H1 (cell line): ENCODE measurements at regions not wholly inside any gene's neighbourhood (a gene's known extent, or its start where the extent isn't known, plus 50 kb on each side); places are given as distances from the start of the nearest gene placed in this dataset.

Experiments used
- CTCF ChIA-PET: fragments of 300-600 bp; sonication (Branson Sonifier 250); formaldehyde crosslinking; loops from one replicate; lab custom pipeline; 2021; ENCODE audit not compliant: partially characterized antibody; lab: Charles Lee
- POLR2A ChIA-PET: fragments of 300-600 bp; sonication (Branson Sonifier 250); formaldehyde crosslinking; loops from one replicate; lab custom pipeline; 2021; ENCODE audit warnings: inconsistent platforms; ENCODE audit not compliant: partially characterized antibody; lab: Charles Lee
- DNase-seq, 2 experiments: peaks; one replicate each; pipeline versions ENCODE4 v3.0.0 to v3.0.0-alpha.2; 2010 to 2022; ENCODE audit warnings: low spot score in 2 of 2, low read depth in 1 of 2, mixed read lengths in 1 of 2
- FAIRE-seq: peaks from 2 replicates; lab custom pipeline; 2011; peaks lifted over from hg19 to GRCh38; lab: Jason Lieb, UNC
- H2AFZ ChIP-seq: 2 replicates; pipeline ENCODE4 v1.8.1; 2012; ENCODE audit warnings: low read length, inconsistent platforms
- H2AK5ac ChIP-seq: 2 replicates; pipeline ENCODE4 v1.6.1; 2013; ENCODE audit warnings: low read depth, low read length
- H2BK120ac ChIP-seq: replicated peaks from 2 replicates; pipeline ENCODE3; 2013; ENCODE audit warnings: low read depth, low read length, inconsistent platforms
- H2BK12ac ChIP-seq: 2 replicates; pipeline ENCODE4 v1.6.1; 2013; ENCODE audit warnings: low read depth, low read length
- H2BK15ac ChIP-seq: 2 replicates; pipeline ENCODE4 v1.6.1; 2013; ENCODE audit warnings: low read length
- H2BK20ac ChIP-seq: 2 replicates; pipeline ENCODE4 v1.6.1; 2013; ENCODE audit warnings: low read length
- H2BK5ac ChIP-seq: 2 replicates; pipeline ENCODE4 v1.6.1; 2013; ENCODE audit warnings: low read depth, low read length
- H3K14ac ChIP-seq: 2 replicates; pipeline ENCODE4 v1.6.1; 2013; ENCODE audit warnings: inconsistent platforms; ENCODE audit not compliant: insufficient read length
- H3K18ac ChIP-seq: 2 replicates; pipeline ENCODE4 v1.6.1; 2013; ENCODE audit warnings: low read length; ENCODE audit errors: extremely low read depth
- H3K23ac ChIP-seq: 2 replicates; pipeline ENCODE4 v1.6.1; 2013; ENCODE audit warnings: inconsistent platforms; ENCODE audit not compliant: insufficient read length
- H3K23me2 ChIP-seq: 2 replicates; pipeline ENCODE4 v1.6.1; 2013; ENCODE audit warnings: low read depth, low read length
- H3K27ac ChIP-seq: 2 replicates; pipeline ENCODE4 v1.6.1; 2011; ENCODE audit warnings: low read depth, low read length, inconsistent platforms
- H3K27me3 ChIP-seq, 4 experiments: replicated peaks in 1 of 4; 1 replicate in 1 of 4; 2 replicates in 3 of 4; pipeline versions ENCODE4 v1.6.1 to v1.8.1; 2011 to 2013; ENCODE audit warnings: low read length in 3 of 4, mild to moderate bottlenecking in 3 of 4, inconsistent platforms in 2 of 4, mixed read lengths in 2 of 4, moderate library complexity in 1 of 4; ENCODE audit not compliant: control insufficient read depth in 3 of 4, insufficient read depth in 3 of 4; ENCODE audit errors: extremely low read depth in 1 of 4
- H3K36me3 ChIP-seq, 4 experiments: 2 replicates each; pipeline versions ENCODE4 v1.6.1 to v1.8.1; 2011 to 2013; ENCODE audit warnings: mild to moderate bottlenecking in 4 of 4, low read length in 3 of 4, moderate library complexity in 2 of 4, control low read depth in 1 of 4, inconsistent platforms in 1 of 4; ENCODE audit not compliant: insufficient read depth in 4 of 4, control insufficient read depth in 2 of 4
- H3K4ac ChIP-seq: replicated peaks from 2 replicates; pipeline ENCODE3; 2013; ENCODE audit warnings: low read length, low read depth, mixed read lengths, inconsistent platforms; ENCODE audit not compliant: insufficient read length
- H3K4me1 ChIP-seq, 4 experiments: replicated peaks in 1 of 4; 1 replicate in 1 of 4; 2 replicates in 3 of 4; pipeline versions ENCODE4 v1.6.1 to v1.8.1; 2011 to 2013; ENCODE audit warnings: low read length in 3 of 4, inconsistent platforms in 2 of 4, mixed read lengths in 1 of 4; ENCODE audit not compliant: insufficient read depth in 4 of 4, control insufficient read depth in 3 of 4
- H3K4me2 ChIP-seq, 2 experiments: 2 replicates each; pipeline versions ENCODE4 v1.6.1 to v1.8.1; 2011 to 2013; ENCODE audit warnings: low read depth in 2 of 2, low read length in 2 of 2, control low read depth in 1 of 2, inconsistent platforms in 1 of 2, mild to moderate bottlenecking in 1 of 2; ENCODE audit not compliant: insufficient read depth in 1 of 2
- H3K4me3 ChIP-seq, 4 experiments: fragments of 200-600, 300-600 bp in 1 of 4; sonication (generic), shearing (Covaris generic), sonication (Bioruptor Twin) in 1 of 4; 2 replicates each; pipeline versions ENCODE4 v1.5.1 to v1.8.1; 2011 to 2016; ENCODE audit warnings: low read length in 4 of 4, low read depth in 3 of 4, control low read depth in 2 of 4, inconsistent platforms in 2 of 4, mild to moderate bottlenecking in 2 of 4, mixed read lengths in 1 of 4, moderate library complexity in 1 of 4; ENCODE audit not compliant: insufficient read depth in 2 of 4; ENCODE audit errors: extremely low read depth in 1 of 4
- H3K56ac ChIP-seq: replicated peaks from 2 replicates; pipeline ENCODE3; 2013; ENCODE audit warnings: low read depth, mild to moderate bottlenecking, mixed read lengths, low read length, inconsistent platforms; ENCODE audit not compliant: insufficient read length
- H3K79me1 ChIP-seq: 2 replicates; pipeline ENCODE4 v1.6.1; 2013; ENCODE audit warnings: low read depth, low read length, control low read depth
- H3K79me2 ChIP-seq, 2 experiments: 2 replicates each; pipeline versions ENCODE4 v1.6.1 to v1.8.1; 2012 to 2013; ENCODE audit warnings: low read length in 2 of 2, mild to moderate bottlenecking in 2 of 2, inconsistent platforms in 1 of 2; ENCODE audit not compliant: insufficient read depth in 2 of 2, control insufficient read depth in 1 of 2
- H3K9ac ChIP-seq, 4 experiments: replicated peaks in 1 of 4; 1 replicate in 1 of 4; 2 replicates in 3 of 4; pipeline versions ENCODE4 v1.6.1 to v1.8.1; 2011 to 2013; ENCODE audit warnings: low read depth in 3 of 4, low read length in 3 of 4, control low read depth in 2 of 4, mild to moderate bottlenecking in 2 of 4, moderate library complexity in 2 of 4, inconsistent platforms in 1 of 4; ENCODE audit errors: extremely low read depth in 1 of 4
- H3K9me3 ChIP-seq, 2 experiments: 2 replicates each; pipeline versions ENCODE4 v1.6.1 to v1.8.1; 2012 to 2013; ENCODE audit warnings: mild to moderate bottlenecking in 2 of 2, moderate library complexity in 2 of 2, control low read depth in 1 of 2, inconsistent platforms in 1 of 2, low read depth in 1 of 2, low read length in 1 of 2, mixed read lengths in 1 of 2; ENCODE audit not compliant: insufficient read depth in 2 of 2
- H4K20me1 ChIP-seq, 2 experiments: replicated peaks in 1 of 2; 2 replicates each; pipeline versions ENCODE3 to v1.8.1; 2011 to 2013; ENCODE audit warnings: inconsistent platforms in 2 of 2, low read length in 2 of 2, mild to moderate bottlenecking in 1 of 2; ENCODE audit not compliant: insufficient read depth in 2 of 2, control insufficient read depth in 1 of 2
- H4K5ac ChIP-seq: 2 replicates; pipeline ENCODE4 v1.6.1; 2013; ENCODE audit warnings: low read length, low read depth, mixed read lengths, inconsistent platforms; ENCODE audit not compliant: insufficient read length
- H4K8ac ChIP-seq: 2 replicates; pipeline ENCODE4 v1.8.0; 2013; ENCODE audit warnings: mild to moderate bottlenecking, moderate library complexity, low read length, inconsistent platforms; ENCODE audit not compliant: insufficient read depth; ENCODE audit errors: extremely low read depth
- H4K91ac ChIP-seq: replicated peaks from 2 replicates; pipeline ENCODE3; 2013; ENCODE audit warnings: low read length, mixed read lengths, inconsistent platforms; ENCODE audit not compliant: insufficient read length
- CBX5 ChIP-seq: fragments of 300-800, 300-1000 bp; sonication (generic); IDR thresholded peaks from 2 replicates; pipeline ENCODE4 v1.7.1; 2016; ENCODE audit warnings: antibody characterized with exemption, low read length, low read depth
- EP300 ChIP-seq, 2 experiments: IDR thresholded peaks; 1 replicate in 1 of 2; 2 replicates in 1 of 2; pipeline ENCODE4 v1.6.1; 2011 to 2012; ENCODE audit warnings: low read depth in 2 of 2, low read length in 2 of 2, mild to moderate bottlenecking in 2 of 2, borderline replicate concordance in 1 of 2, inconsistent platforms in 1 of 2, moderate library complexity in 1 of 2
- EZH2 ChIP-seq: fragments of 200-600 bp; sonication (generic); IDR thresholded peaks from 2 replicates; pipeline ENCODE4 v1.7.1; 2012; ENCODE audit warnings: low read depth, mild to moderate bottlenecking, moderate library complexity, low read length, inconsistent platforms; ENCODE audit not compliant: severe bottlenecking
- JUN ChIP-seq: IDR thresholded peaks from 2 replicates; pipeline ENCODE4 v1.6.1; 2011; ENCODE audit warnings: low read depth, mild to moderate bottlenecking, improper control_type of control experiment, low read length
- JUND ChIP-seq: IDR thresholded peaks from 2 replicates; pipeline ENCODE4 v1.6.1; 2011; ENCODE audit warnings: mild to moderate bottlenecking, improper control_type of control experiment, low read length
- POLR2A ChIP-seq, 2 experiments: IDR thresholded peaks; 1 replicate in 1 of 2; 2 replicates in 1 of 2; pipeline ENCODE4 v1.6.1; 2011; ENCODE audit warnings: low read depth in 2 of 2, low read length in 2 of 2, mild to moderate bottlenecking in 2 of 2; ENCODE audit errors: control extremely low read depth in 1 of 2
- RFX5 ChIP-seq: IDR thresholded peaks from 2 replicates; pipeline ENCODE4 v1.6.1; 2011; ENCODE audit warnings: low read depth, low read length, improper control_type of control experiment, borderline replicate concordance
- RNF2 ChIP-seq: fragments of 200-900, 300-1000 bp; sonication (generic); IDR thresholded peaks from 2 replicates; pipeline ENCODE4 v1.7.1; 2016; ENCODE audit warnings: borderline replicate concordance, low read depth, mild to moderate bottlenecking, antibody characterized with exemption, low read length; ENCODE audit not compliant: poor library complexity, severe bottlenecking; ENCODE audit errors: missing control alignments
- SIN3A ChIP-seq, 2 experiments: IDR thresholded peaks in 1 of 2; conservative IDR thresholded peaks in 1 of 2; 2 replicates each; pipeline ENCODE4 v1.6.1; 2011 to 2012; ENCODE audit warnings: low read length in 2 of 2, improper control_type of control experiment in 1 of 2, low read depth in 1 of 2, mild to moderate bottlenecking in 1 of 2
- SP2 ChIP-seq: IDR thresholded peaks from 2 replicates; pipeline ENCODE4 v1.6.1; 2012; ENCODE audit warnings: mild to moderate bottlenecking, low read length, inconsistent platforms
- SP4 ChIP-seq: IDR thresholded peaks from 2 replicates; pipeline ENCODE4 v1.6.1; 2012; ENCODE audit warnings: low read length, inconsistent platforms
- WGBS, 2 experiments: shearing (Covaris generic) in 1 of 2; methylation state at CpG; one replicate each; pipeline versions ENCODE4 v1.1.6 to v1.1.7; 2013 to 2015; ENCODE audit warnings: low lambda C conversion rate in 2 of 2, mixed read lengths in 2 of 2, inconsistent platforms in 1 of 2, low coverage in 1 of 2, missing lambda C conversion rate in 1 of 2; ENCODE audit not compliant: insufficient replicate concordance in 2 of 2, insufficient coverage in 1 of 2, insufficient read length in 1 of 2; ENCODE audit errors: extremely low coverage in 1 of 2, missing lambda C conversion rate in 1 of 2; 5-methylcytosine and 5-hydroxymethylcytosine counted together

DNA sequence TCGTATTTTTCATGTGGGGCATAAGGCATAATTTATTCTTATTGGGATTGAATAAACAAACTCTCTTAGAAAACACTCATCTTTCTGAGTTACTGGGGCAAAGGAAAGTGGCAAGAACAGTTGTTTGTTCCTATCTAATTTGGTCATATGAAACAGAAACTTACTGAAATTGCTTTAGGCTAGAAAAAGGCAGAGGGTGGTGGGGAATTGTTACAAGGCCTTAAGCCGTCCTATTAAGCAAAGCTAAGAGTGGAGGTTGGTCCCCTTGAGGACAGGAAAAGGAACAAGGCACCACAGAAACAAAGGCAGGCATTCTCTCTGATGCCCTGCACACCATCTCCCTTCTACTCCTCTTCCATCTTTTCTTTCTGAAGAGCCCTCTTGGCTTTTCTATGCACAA lies 830.9 kb downstream of the EDEM1 start:
- Histone ChIP-seq H3K4me1 (no peaks in the 10 kb centered on the region), H3K18ac (no peak overlapping the region), H3K23me2 (no peaks in the 10 kb centered on the region), H2BK5ac (no peak overlapping the region), H3K36me3 (no peaks in the 10 kb centered on the region), H3K4me2 (no peak overlapping the region), H3K27me3 (no peaks in the 10 kb centered on the region), H2AFZ (no peak overlapping the region), H4K5ac (no peak overlapping the region), H3K9me3 (peaks cover 4 to 8% of the 10 kb centered on the region in 2 experiments), H3K79me2 (no peaks in the 10 kb centered on the region), H2BK12ac (no peak overlapping the region), H2BK120ac (no peak overlapping the region), H4K20me1 (no peaks in the 10 kb centered on the region), H2AK5ac (no peak overlapping the region), H2BK20ac (no peak overlapping the region), H2BK15ac (no peak overlapping the region), H3K23ac (no peak overlapping the region), H3K14ac (no peak overlapping the region), H4K91ac (no peak overlapping the region), H3K4ac (no peak overlapping the region), H3K4me3 (no peak overlapping the region), H3K79me1 (no peaks in the 10 kb centered on the region), H3K56ac (no peak overlapping the region), H3K27ac (no peak overlapping the region), H4K8ac (no peak overlapping the region), H3K9ac (no peak overlapping the region)
- no peak for FAIRE-seq
- no peak for TF ChIP-seq JUND
- no peak for TF ChIP-seq SIN3A (conservative IDR thresholded peaks at IDR 0.05 in 1 of 2, IDR thresholded peaks at IDR 0.05 in 1 of 2; ENCODE audit: low read depth in 1 of 2, low read length in 2 of 2)
- TF ChIP-seq RNF2 = no peak
- no peak for TF ChIP-seq POLR2A (IDR thresholded peaks at IDR 0.05; ENCODE audit: control extremely low read depth in 1 of 2, low read depth in 2 of 2, low read length in 2 of 2)
- no peak for TF ChIP-seq CBX5
- TF ChIP-seq EP300 (IDR thresholded peaks at IDR 0.05; ENCODE audit: borderline replicate concordance in 1 of 2, low read depth in 2 of 2, low read length in 2 of 2) = no peak
- no peak for TF ChIP-seq SP2
- TF ChIP-seq SP4 = no peak
- no peak for TF ChIP-seq RFX5
- TF ChIP-seq JUN = no peak
- no peak for TF ChIP-seq EZH2
- ChIA-PET CTCF (interaction anchor here (0.6 kb wide), 1 partner anchor 10 kb away, joined by 5 read pairs; no protein-coding TSS in a partner anchor), POLR2A (no interaction called here)
- 75% methylated on average over 2 of the region's 2 CpGs; no CpG with 5 or more reads in 1 of the 2 experiments for WGBS, 2 experiments
- DNase-seq = no peak
